Esophagus muscularis mucosa (tissue), 4 donors: ENCODE measurements at regions not wholly inside any gene's neighbourhood (a gene's known extent, or its start where the extent isn't known, plus 50 kb on each side); places are given as distances from the start of the nearest gene placed in this dataset.

Source experiments
- DNase-seq: peaks from one replicate; pipeline ENCODE4 v3.0.0-alpha.2; 2017; ENCODE audit errors: extremely low spot score
- H3K27ac ChIP-seq, 4 donors: fragments of 200-600 bp; sonication (generic); replicated peaks in 1 of 4; 1 replicate in 3 of 4; 2 replicates in 1 of 4; pipeline ENCODE4 v1.5.1; 2016 to 2019; ENCODE audit warnings: mild to moderate bottlenecking in 1 of 4
- H3K27me3 ChIP-seq, 4 donors: fragments of 200-600 bp; sonication (generic); one replicate each; pipeline versions ENCODE4 v1.5.1 to v1.6.0; 2016 to 2019
- H3K36me3 ChIP-seq, 4 donors: fragments of 200-600 bp; sonication (generic); one replicate each; pipeline ENCODE4 v1.5.1; 2016 to 2019
- H3K4me1 ChIP-seq, 4 donors: fragments of 200-600 bp; sonication (generic); one replicate each; pipeline ENCODE4 v1.5.1; 2016 to 2019
- H3K4me3 ChIP-seq, 4 donors: fragments of 200-600 bp; sonication (generic); 1 replicate in 2 of 4; 2 replicates in 2 of 4; pipeline ENCODE4 v1.5.1; 2016 to 2019; ENCODE audit warnings: mild to moderate bottlenecking in 4 of 4, moderate library complexity in 1 of 4
- H3K9me3 ChIP-seq, 4 donors: fragments of 200-600 bp; sonication (generic); 1 replicate in 3 of 4; 2 replicates in 1 of 4; pipeline ENCODE4 v1.5.1; 2016 to 2019
- CTCF ChIP-seq, 3 experiments: fragments of 200-600 bp in 2 of 3; fragments of 450-650 bp in 1 of 3; sonication (generic) in 2 of 3; IDR thresholded peaks; one replicate each; pipeline ENCODE4 v1.5.1; 2017 to 2019; ENCODE audit warnings: antibody characterized with exemption in 3 of 3, mild to moderate bottlenecking in 2 of 3, moderate library complexity in 1 of 3
- EP300 ChIP-seq: sonication (generic); formaldehyde crosslinking; IDR thresholded peaks from one replicate; pipeline ENCODE4 v1.6.1; 2017; ENCODE audit warnings: antibody characterized with exemption
- POLR2A ChIP-seq: fragments of 450-650 bp; IDR thresholded peaks from one replicate; pipeline ENCODE4 v1.6.1; 2017; ENCODE audit warnings: antibody characterized with exemption, moderate library complexity, mild to moderate bottlenecking, low read depth
- POLR2AphosphoS5 ChIP-seq, 2 donors: sonication (generic); formaldehyde crosslinking; IDR thresholded peaks; one replicate each; pipeline ENCODE4 v1.6.1; 2017; ENCODE audit warnings: antibody characterized with exemption in 2 of 2
- WGBS: methylation state at CpG from one replicate; pipeline ENCODE4 v1.1.5; 2018; 5-methylcytosine and 5-hydroxymethylcytosine counted together
- intact Hi-C: fragments of 100-400 bp; cut with DNase I; formaldehyde crosslinking; loops from one replicate; pipeline ENCODE4 v1.15.1; 2023

DNA sequence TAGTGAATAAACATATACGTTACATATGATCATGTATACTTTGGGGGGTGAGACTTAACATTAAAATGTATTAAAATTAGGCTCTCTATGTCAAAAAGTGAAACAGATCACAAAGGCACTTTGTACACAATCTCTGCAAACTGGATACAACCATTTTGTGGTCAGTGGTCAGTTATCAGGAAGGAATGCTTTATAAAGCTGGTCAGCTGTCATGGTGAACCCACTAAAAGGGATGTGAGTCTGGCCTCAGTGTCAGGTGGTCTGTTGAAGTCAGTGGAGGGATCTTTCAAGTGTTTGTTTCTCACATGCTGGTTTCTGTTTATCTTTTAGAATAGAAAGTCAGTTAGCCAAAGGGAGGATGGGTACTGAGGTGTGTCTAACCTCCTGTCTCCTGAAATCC is 875.5 kb upstream of the INTU start:
- Histone ChIP-seq H3K9me3 (no peaks in the 10 kb centered on the region), H3K27me3 (no peaks in the 10 kb centered on the region), H3K4me1 (peaks cover 0 to 24% (median 7%) of the 10 kb centered on the region in 4 donors), H3K4me3 (no peak overlapping the region), H3K36me3 (no peaks in the 10 kb centered on the region), H3K27ac (no peak overlapping the region)
- TF ChIP-seq CTCF (IDR thresholded peaks at IDR 0.05), result no peak
- TF ChIP-seq POLR2AphosphoS5 (IDR thresholded peaks at IDR 0.05), result no peak
- no peak for TF ChIP-seq EP300
- no peak for TF ChIP-seq POLR2A
- no peak for DNase-seq
- 100% methylated on average over 1 of the region's 1 CpG for WGBS
- intact Hi-C loops, result no loop called here

GRCh38 chr4:126758493-126758892 is 874.3 kb upstream of the INTU start:
- H3K4me3 ChIP-seq, result no peak overlapping the region
- intact Hi-C loops, result no loop called here
- no peaks in the 10 kb centered on the region for H3K27me3 ChIP-seq
- TF ChIP-seq POLR2A (no peak), POLR2AphosphoS5 (IDR thresholded peaks at IDR 0.05) (no peak), CTCF (IDR thresholded peaks at IDR 0.05) (no peak), EP300 (no peak)
- no peak overlapping the region for H3K27ac ChIP-seq
- DNase-seq, result no peak
- H3K4me1 ChIP-seq, result peaks cover 0 to 24% (median 7%) of the 10 kb centered on the region in 4 donors
- no peaks in the 10 kb centered on the region for H3K36me3 ChIP-seq
- no peaks in the 10 kb centered on the region for H3K9me3 ChIP-seq
- WGBS, result no CpG with 5 or more reads among the region's 2 CpGs

DNA sequence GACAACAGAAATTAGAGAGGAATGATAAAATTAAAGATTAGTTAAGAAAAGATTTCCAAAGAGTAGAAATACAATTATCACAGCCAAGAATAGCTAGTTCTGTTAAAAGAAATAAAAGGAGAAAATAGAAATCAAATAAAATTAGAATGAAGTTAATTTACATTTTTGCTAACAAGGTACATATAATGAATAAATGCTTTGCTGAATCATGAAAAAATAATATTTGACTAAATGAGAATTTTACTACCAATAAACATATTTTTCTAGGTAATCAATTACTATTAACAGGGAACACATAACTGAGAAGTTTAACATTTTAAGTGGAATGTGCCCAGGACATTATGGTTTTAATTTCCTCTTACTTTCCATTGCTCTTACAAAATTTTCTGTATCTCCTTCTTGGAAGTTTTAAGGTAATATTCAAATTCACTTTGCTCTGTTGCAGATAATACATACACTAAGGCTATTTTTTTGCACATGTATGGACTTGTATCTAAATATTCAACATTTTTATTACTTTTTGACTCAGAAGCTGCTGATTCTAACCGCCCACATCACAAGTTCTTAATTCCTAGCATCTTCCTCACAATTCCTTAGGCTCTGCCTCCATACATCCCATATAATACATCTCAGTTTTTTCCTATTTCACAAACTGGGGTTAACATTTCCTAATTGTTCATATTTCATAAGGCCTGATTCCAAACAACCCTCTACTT is 870.7 kb upstream of the INTU start:
- no peak for DNase-seq
- no peak for TF ChIP-seq POLR2AphosphoS5 (IDR thresholded peaks at IDR 0.05)
- TF ChIP-seq CTCF (IDR thresholded peaks at IDR 0.05), result no peak
- no peak for TF ChIP-seq EP300
- TF ChIP-seq POLR2A, result no peak
- H3K4me1 ChIP-seq, result peaks cover 0 to 25% (median 4%) of the 10 kb centered on the region in 4 donors
- H3K4me3 ChIP-seq, result no peak overlapping the region
- no peak overlapping the region for H3K27ac ChIP-seq
- intact Hi-C loops, result no loop called here
- H3K36me3 ChIP-seq, result no peaks in the 10 kb centered on the region
- WGBS, result 97% methylated on average over 1 of the region's 1 CpG
- H3K9me3 ChIP-seq, result no peaks in the 10 kb centered on the region
- H3K27me3 ChIP-seq, result no peaks in the 10 kb centered on the region

GRCh38 chr4:126762663-126763247 is 870.0 kb upstream of the INTU start:
- 95% methylated on average over 5 of the region's 5 CpGs for WGBS
- H3K27me3 ChIP-seq, result no peaks in the 10 kb centered on the region
- no peak for TF ChIP-seq POLR2AphosphoS5 (IDR thresholded peaks at IDR 0.05)
- TF ChIP-seq EP300, result no peak
- no peak for TF ChIP-seq CTCF (IDR thresholded peaks at IDR 0.05)
- no peak for TF ChIP-seq POLR2A
- no peak overlapping the region for H3K27ac ChIP-seq
- intact Hi-C loops, result no loop called here
- no peak overlapping the region for H3K4me3 ChIP-seq
- DNase-seq, result no peak
- peaks cover 0 to 25% (median 4%) of the 10 kb centered on the region in 4 donors for H3K4me1 ChIP-seq
- H3K36me3 ChIP-seq, result no peaks in the 10 kb centered on the region
- no peaks in the 10 kb centered on the region for H3K9me3 ChIP-seq
